Activated naive CD4-positive, alpha-beta T cell treated with anti-CD3 and anti-CD28 coated beads for 36 hours (primary cell): ENCODE measurements at regions not wholly inside any gene's neighbourhood (a gene's known extent, or its start where the extent isn't known, plus 50 kb on each side); places are given as distances from the start of the nearest gene placed in this dataset.
A peak's percentile ranks its signal among the peaks of the same experiment; 100 is the strongest.

Experiments
- CTCF ChIA-PET: fragments of 350-600 bp; sonication (Branson Sonifier 250); formaldehyde crosslinking; loops from one replicate; lab custom pipeline; 2021; ENCODE audit warnings: antibody characterized with exemption; lab: Charles Lee
- DNase-seq: peaks from one replicate; pipeline ENCODE4 v3.0.0-alpha.2; 2020
- H3K27ac Mint-ChIP-seq: one replicate; pipeline ENCODE4 v1.8.0; 2021; ENCODE audit warnings: mild to moderate bottlenecking, mixed read lengths
- H3K27me3 Mint-ChIP-seq: one replicate; pipeline ENCODE4 v1.8.0; 2021; ENCODE audit warnings: low read depth, mixed read lengths
- H3K36me3 Mint-ChIP-seq: one replicate; pipeline ENCODE4 v1.8.0; 2021; ENCODE audit warnings: low read depth, mixed read lengths
- H3K4me1 Mint-ChIP-seq: one replicate; pipeline ENCODE4 v1.8.0; 2021; ENCODE audit warnings: low read depth, mixed read lengths
- H3K4me3 Mint-ChIP-seq: one replicate; pipeline ENCODE4 v1.8.0; 2021; ENCODE audit warnings: mild to moderate bottlenecking, moderate library complexity, mixed read lengths
- H3K9me3 Mint-ChIP-seq: one replicate; pipeline ENCODE4 v1.8.0; 2021; ENCODE audit warnings: mixed read lengths
- intact Hi-C: fragments of 100-400 bp; cut with micrococcal nuclease; formaldehyde crosslinking; loops from one replicate; pipeline ENCODE4 v1.15.1; 2023

- no peak for DNase-seq
- Mint-ChIP-seq H3K27ac (no peak overlapping the region), H3K36me3 (no peaks in the 10 kb centered on the region), H3K4me1 (no peaks in the 10 kb centered on the region), H3K4me3 (no peak overlapping the region), H3K27me3 (peaks cover 23% of the 10 kb centered on the region), H3K9me3 (no peaks in the 10 kb centered on the region)
- intact Hi-C loops = no loop called here
- CTCF ChIA-PET = no interaction called here
These were observed 203.6 kb upstream of the GRIK3 start for GRCh38 chr1:37237948-37238347.

- no peak overlapping the region for H3K27ac Mint-ChIP-seq
- H3K4me3 Mint-ChIP-seq = no peak overlapping the region
- no peak for DNase-seq
- no peaks in the 10 kb centered on the region for H3K4me1 Mint-ChIP-seq
- peaks cover 23% of the 10 kb centered on the region for H3K27me3 Mint-ChIP-seq
- H3K36me3 Mint-ChIP-seq = no peaks in the 10 kb centered on the region
- CTCF ChIA-PET = no interaction called here
- H3K9me3 Mint-ChIP-seq = no peaks in the 10 kb centered on the region
- intact Hi-C loops = no loop called here
These were observed 204.3 kb upstream of the GRIK3 start for GRCh38 chr1:37238364-37239224.

- H3K27me3 Mint-ChIP-seq = peaks cover 23% of the 10 kb centered on the region
- H3K27ac Mint-ChIP-seq = no peak overlapping the region
- H3K4me3 Mint-ChIP-seq = no peak overlapping the region
- H3K9me3 Mint-ChIP-seq = no peaks in the 10 kb centered on the region
- H3K4me1 Mint-ChIP-seq = no peaks in the 10 kb centered on the region
- CTCF ChIA-PET = no interaction called here
- no peak for DNase-seq
- no peaks in the 10 kb centered on the region for H3K36me3 Mint-ChIP-seq
- intact Hi-C loops = no loop called here
These were observed 205.0 kb upstream of the GRIK3 start for GRCh38 chr1:37239225-37239740.

GRCh38 chr1:37240897-37241296 lies 206.6 kb upstream of the GRIK3 start:
- CTCF ChIA-PET = no interaction called here
- Mint-ChIP-seq H3K27me3 (peaks cover 19% of the 10 kb centered on the region), H3K4me3 (no peak overlapping the region), H3K36me3 (no peaks in the 10 kb centered on the region), H3K27ac (no peak overlapping the region), H3K4me1 (no peaks in the 10 kb centered on the region), H3K9me3 (no peaks in the 10 kb centered on the region)
- DNase-seq = no peak
- intact Hi-C loops = no loop called here

- Mint-ChIP-seq H3K9me3 (no peaks in the 10 kb centered on the region), H3K27me3 (peaks cover 17% of the 10 kb centered on the region), H3K27ac (no peak overlapping the region), H3K4me1 (no peaks in the 10 kb centered on the region), H3K4me3 (no peak overlapping the region), H3K36me3 (no peaks in the 10 kb centered on the region)
- intact Hi-C loops = no loop called here
- DNase-seq = no peak
- CTCF ChIA-PET = interaction anchor here (0.6 kb wide), 1 partner anchor 863 kb away, joined by 6 read pairs; no protein-coding TSS in a partner anchor
These were observed 208.2 kb upstream of the GRIK3 start for GRCh38 chr1:37242501-37242900.

- H3K4me1 Mint-ChIP-seq = no peaks in the 10 kb centered on the region
- CTCF ChIA-PET = no interaction called here
- no peak for DNase-seq
- no peaks in the 10 kb centered on the region for H3K36me3 Mint-ChIP-seq
- H3K4me3 Mint-ChIP-seq = no peak overlapping the region
- intact Hi-C loops = no loop called here
- H3K27me3 Mint-ChIP-seq = peaks cover 13% of the 10 kb centered on the region
- no peaks in the 10 kb centered on the region for H3K9me3 Mint-ChIP-seq
- no peak overlapping the region for H3K27ac Mint-ChIP-seq
These were observed 209.2 kb upstream of the GRIK3 start for GRCh38 chr1:37243368-37244082.

GRCh38 chr1:37244083-37244480 lies 209.8 kb upstream of the GRIK3 start:
- H3K9me3 Mint-ChIP-seq = no peaks in the 10 kb centered on the region
- H3K36me3 Mint-ChIP-seq = no peaks in the 10 kb centered on the region
- intact Hi-C loops = no loop called here
- H3K27me3 Mint-ChIP-seq = peaks cover 11% of the 10 kb centered on the region
- no peaks in the 10 kb centered on the region for H3K4me1 Mint-ChIP-seq
- no peak for DNase-seq
- no peak overlapping the region for H3K4me3 Mint-ChIP-seq
- H3K27ac Mint-ChIP-seq = no peak overlapping the region
- CTCF ChIA-PET = no interaction called here

GRCh38 chr1:37244815-37245214 lies 210.5 kb upstream of the GRIK3 start:
- Mint-ChIP-seq H3K4me3 (no peak overlapping the region), H3K27ac (no peak overlapping the region), H3K9me3 (no peaks in the 10 kb centered on the region), H3K27me3 (peaks cover 7% of the 10 kb centered on the region), H3K36me3 (no peaks in the 10 kb centered on the region), H3K4me1 (no peaks in the 10 kb centered on the region)
- CTCF ChIA-PET = no interaction called here
- DNase-seq = no peak
- intact Hi-C loops = no loop called here

GRCh38 chr1:37246631-37247030 lies 212.3 kb upstream of the GRIK3 start:
- no peaks in the 10 kb centered on the region for H3K9me3 Mint-ChIP-seq
- no peak overlapping the region for H3K4me3 Mint-ChIP-seq
- no peaks in the 10 kb centered on the region for H3K36me3 Mint-ChIP-seq
- H3K27ac Mint-ChIP-seq = no peak overlapping the region
- no peak for DNase-seq
- H3K27me3 Mint-ChIP-seq = peaks cover 6% of the 10 kb centered on the region
- no peaks in the 10 kb centered on the region for H3K4me1 Mint-ChIP-seq
- intact Hi-C loops = no loop called here
- CTCF ChIA-PET = no interaction called here

GRCh38 chr1:37250371-37250770 lies 216.1 kb upstream of the GRIK3 start:
- no peak overlapping the region for H3K4me3 Mint-ChIP-seq
- no peaks in the 10 kb centered on the region for H3K36me3 Mint-ChIP-seq
- DNase-seq = no peak
- no peaks in the 10 kb centered on the region for H3K4me1 Mint-ChIP-seq
- H3K27ac Mint-ChIP-seq = no peak overlapping the region
- intact Hi-C loops = no loop called here
- CTCF ChIA-PET = no interaction called here
- H3K9me3 Mint-ChIP-seq = no peaks in the 10 kb centered on the region
- peaks cover 20% of the 10 kb centered on the region for H3K27me3 Mint-ChIP-seq

GRCh38 chr1:37255136-37255795 lies 219.1 kb upstream of the ZC3H12A start:
- Mint-ChIP-seq H3K4me1 (no peaks in the 10 kb centered on the region), H3K27me3 (peaks cover 42% of the 10 kb centered on the region), H3K27ac (no peak overlapping the region), H3K9me3 (no peaks in the 10 kb centered on the region), H3K4me3 (no peak overlapping the region), H3K36me3 (no peaks in the 10 kb centered on the region)
- CTCF ChIA-PET = no interaction called here
- intact Hi-C loops = no loop called here
- DNase-seq = peak; percentile 46

- DNase-seq = no peak
- Mint-ChIP-seq H3K27me3 (peaks cover 42% of the 10 kb centered on the region), H3K4me3 (no peak overlapping the region), H3K36me3 (no peaks in the 10 kb centered on the region), H3K9me3 (no peaks in the 10 kb centered on the region), H3K4me1 (no peaks in the 10 kb centered on the region), H3K27ac (no peak overlapping the region)
- intact Hi-C loops = no loop called here
- CTCF ChIA-PET = no interaction called here
These were observed 218.5 kb upstream of the ZC3H12A start for GRCh38 chr1:37255868-37256267.
